Prostate gland (tissue), 2 donors: ENCODE measurements at regions not wholly inside any gene's neighbourhood (a gene's known extent, or its start where the extent isn't known, plus 50 kb on each side); places are given as distances from the start of the nearest gene placed in this dataset.

Experiments
- POLR2A ChIP-seq: fragments of 450-650 bp; IDR thresholded peaks from one replicate; pipeline ENCODE4 v1.6.1; 2016; ENCODE audit warnings: antibody characterized with exemption, mild to moderate bottlenecking
- POLR2AphosphoS5 ChIP-seq: sonication (generic); formaldehyde crosslinking; IDR thresholded peaks from one replicate; pipeline ENCODE4 v1.6.1; 2017; ENCODE audit warnings: antibody characterized with exemption
- TF ChIP-seq, protein P1 (sequence below), 4 experiments: fragments of 200-600 bp in 2 of 4; fragments of 450-650 bp in 2 of 4; sonication (generic) in 2 of 4; IDR thresholded peaks; 1 replicate in 3 of 4; 2 replicates in 1 of 4; pipeline ENCODE4 v1.5.1; 2016 to 2019; ENCODE audit warnings: antibody characterized with exemption in 4 of 4, mild to moderate bottlenecking in 2 of 4, moderate library complexity in 2 of 4

DNA sequence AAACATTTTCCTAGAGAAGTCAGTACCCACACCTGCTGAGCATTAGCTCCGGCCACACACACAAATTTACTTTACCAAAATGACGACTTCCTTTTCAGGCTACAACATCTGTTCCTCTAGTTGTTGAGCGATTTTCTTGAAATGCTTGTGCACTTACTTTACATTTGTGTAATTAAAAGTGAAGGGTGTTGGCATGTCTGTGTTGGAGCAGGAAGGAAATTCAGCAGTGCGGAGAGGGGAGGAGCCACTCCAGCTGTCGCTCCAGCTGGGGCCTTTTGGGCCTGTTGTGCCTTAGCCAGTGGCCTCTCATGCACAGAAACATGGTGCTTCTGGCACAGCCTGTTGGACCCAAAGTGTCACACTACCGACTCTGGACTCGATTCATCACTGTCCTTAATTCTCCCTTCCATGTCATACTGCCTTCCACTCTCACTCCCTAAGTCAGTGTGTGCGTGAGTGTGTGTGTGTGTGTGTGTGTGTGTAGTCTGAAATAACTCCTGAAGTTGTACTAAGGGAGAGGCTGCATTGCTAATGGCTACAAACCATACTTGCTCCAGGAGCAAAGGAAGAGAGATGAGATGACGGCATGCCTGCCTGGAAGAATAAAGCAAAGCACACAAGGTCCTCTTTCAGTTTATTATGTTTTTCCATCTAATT is 191.8 kb upstream of the ARG1 start:
- TF ChIP-seq, protein P1, sequence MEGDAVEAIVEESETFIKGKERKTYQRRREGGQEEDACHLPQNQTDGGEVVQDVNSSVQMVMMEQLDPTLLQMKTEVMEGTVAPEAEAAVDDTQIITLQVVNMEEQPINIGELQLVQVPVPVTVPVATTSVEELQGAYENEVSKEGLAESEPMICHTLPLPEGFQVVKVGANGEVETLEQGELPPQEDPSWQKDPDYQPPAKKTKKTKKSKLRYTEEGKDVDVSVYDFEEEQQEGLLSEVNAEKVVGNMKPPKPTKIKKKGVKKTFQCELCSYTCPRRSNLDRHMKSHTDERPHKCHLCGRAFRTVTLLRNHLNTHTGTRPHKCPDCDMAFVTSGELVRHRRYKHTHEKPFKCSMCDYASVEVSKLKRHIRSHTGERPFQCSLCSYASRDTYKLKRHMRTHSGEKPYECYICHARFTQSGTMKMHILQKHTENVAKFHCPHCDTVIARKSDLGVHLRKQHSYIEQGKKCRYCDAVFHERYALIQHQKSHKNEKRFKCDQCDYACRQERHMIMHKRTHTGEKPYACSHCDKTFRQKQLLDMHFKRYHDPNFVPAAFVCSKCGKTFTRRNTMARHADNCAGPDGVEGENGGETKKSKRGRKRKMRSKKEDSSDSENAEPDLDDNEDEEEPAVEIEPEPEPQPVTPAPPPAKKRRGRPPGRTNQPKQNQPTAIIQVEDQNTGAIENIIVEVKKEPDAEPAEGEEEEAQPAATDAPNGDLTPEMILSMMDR (IDR thresholded peaks at IDR 0.05), result no peak
- no peak for TF ChIP-seq POLR2A
- TF ChIP-seq POLR2AphosphoS5, result no peak
